Fibroblast of mammary gland (primary cell): ENCODE measurements at regions not wholly inside any gene's neighbourhood (a gene's known extent, or its start where the extent isn't known, plus 50 kb on each side); places are given as distances from the start of the nearest gene placed in this dataset.
"Not testable (repeated sequence)": the region's sequence is repeated elsewhere in the genome, so short reads cannot be mapped to it uniquely, and the experiment has no call there.

ENCODE experiments used
- DNase-seq: peaks from one replicate; pipeline ENCODE4 v3.0.0-alpha.2; 2010; ENCODE audit warnings: low read depth
- H3K4me3 ChIP-seq: 2 replicates; pipeline ENCODE4 v1.5.1; 2011; ENCODE audit warnings: low read depth, mild to moderate bottlenecking, low read length, moderate library complexity; ENCODE audit not compliant: control insufficient read depth
- TF ChIP-seq, protein P1 (sequence below): conservative IDR thresholded peaks from 2 replicates; pipeline ENCODE4 v1.5.1; 2011; ENCODE audit warnings: low read depth, low read length, inconsistent platforms; ENCODE audit not compliant: control insufficient read depth, insufficient read depth

DNA sequence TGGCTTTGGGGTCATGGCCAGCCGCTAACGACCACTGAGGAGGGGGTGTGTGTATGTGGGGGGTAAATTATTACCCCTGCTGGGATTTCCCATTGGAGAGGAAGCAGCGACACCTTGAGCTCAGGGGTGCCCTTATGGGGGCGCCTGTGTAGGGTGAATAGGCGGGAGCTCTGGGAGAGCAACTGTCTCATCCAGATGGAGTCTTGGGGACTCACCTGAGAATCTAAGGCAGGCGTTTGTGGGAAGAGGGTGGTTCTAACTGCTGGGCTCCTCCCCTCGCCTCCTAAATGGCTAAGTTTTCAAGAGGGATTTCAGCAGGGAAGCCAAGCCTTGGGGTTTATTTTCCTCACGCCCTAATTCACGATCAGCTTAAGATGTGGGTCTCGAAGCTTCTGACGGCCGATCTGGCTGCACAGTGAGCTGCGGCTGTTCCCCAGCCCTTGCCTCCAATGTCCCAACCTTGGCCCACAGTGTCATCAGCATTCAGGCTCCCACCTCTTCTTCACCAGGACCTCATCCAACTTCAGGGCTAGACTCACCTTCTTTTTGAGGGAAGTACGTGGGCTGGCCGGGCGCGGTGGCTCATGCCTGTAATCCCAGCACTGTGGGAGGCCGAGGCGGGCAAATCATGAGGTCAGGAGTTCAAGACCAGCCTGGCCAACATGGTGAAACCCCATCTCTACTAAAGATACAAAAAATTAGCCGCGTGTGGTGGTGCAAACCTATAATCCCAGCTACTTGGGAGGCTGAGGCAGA, 136.9 kb upstream of the EEF2KMT start:
- TF ChIP-seq, protein P1, sequence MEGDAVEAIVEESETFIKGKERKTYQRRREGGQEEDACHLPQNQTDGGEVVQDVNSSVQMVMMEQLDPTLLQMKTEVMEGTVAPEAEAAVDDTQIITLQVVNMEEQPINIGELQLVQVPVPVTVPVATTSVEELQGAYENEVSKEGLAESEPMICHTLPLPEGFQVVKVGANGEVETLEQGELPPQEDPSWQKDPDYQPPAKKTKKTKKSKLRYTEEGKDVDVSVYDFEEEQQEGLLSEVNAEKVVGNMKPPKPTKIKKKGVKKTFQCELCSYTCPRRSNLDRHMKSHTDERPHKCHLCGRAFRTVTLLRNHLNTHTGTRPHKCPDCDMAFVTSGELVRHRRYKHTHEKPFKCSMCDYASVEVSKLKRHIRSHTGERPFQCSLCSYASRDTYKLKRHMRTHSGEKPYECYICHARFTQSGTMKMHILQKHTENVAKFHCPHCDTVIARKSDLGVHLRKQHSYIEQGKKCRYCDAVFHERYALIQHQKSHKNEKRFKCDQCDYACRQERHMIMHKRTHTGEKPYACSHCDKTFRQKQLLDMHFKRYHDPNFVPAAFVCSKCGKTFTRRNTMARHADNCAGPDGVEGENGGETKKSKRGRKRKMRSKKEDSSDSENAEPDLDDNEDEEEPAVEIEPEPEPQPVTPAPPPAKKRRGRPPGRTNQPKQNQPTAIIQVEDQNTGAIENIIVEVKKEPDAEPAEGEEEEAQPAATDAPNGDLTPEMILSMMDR = no peak
- DNase-seq = no peak
- no peak overlapping the region for H3K4me3 ChIP-seq

DNA sequence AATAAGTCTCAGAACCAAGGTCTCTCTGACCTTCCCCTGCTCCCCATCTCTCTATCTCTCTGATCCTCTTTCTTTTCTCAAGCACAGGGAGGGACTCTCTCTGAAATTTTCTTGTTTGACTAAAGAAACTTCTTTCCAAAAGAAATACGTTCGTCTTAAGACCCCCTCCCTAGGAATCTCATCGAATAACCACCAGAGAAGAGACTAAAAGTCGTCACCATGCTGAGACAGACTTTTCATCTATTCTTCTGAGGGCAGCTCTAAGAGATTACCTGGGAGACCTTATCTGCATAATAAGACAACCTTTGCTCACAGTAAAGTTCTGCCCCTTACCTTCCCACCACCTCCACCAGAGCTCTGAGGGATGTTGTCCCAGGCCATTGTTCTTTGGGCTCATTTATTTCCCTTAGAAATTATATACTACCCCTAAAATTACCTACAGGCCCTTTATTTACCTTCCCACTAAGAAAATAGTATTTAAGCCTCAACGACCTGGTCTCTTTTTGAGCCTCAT, 133.7 kb upstream of the EEF2KMT start:
- no peak overlapping the region for H3K4me3 ChIP-seq
- TF ChIP-seq, protein P1 = no peak
- DNase-seq = no peak

DNA sequence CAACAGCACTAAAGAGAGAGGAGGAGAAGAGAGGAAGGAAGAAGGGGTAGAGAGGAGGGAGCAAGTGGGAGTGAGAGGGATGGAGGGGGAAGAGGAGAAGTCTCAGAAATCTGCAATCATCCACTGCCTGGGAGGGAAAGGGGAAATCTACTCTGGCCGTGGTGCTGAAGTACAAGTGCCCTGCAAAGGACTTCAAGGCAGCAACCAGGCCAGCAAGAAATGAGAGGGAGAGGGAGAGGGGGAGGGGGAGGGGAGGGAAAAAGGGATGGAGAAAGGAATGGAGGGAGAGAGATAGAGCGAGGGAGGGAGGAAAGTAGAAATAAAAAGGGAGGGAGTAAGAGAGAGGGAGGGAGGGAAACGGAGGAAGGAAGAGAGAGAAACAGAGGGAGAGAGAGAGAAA, 130.8 kb upstream of the EEF2KMT start:
- no peak for DNase-seq
- TF ChIP-seq, protein P1 = no peak
- H3K4me3 ChIP-seq = no peak overlapping the region

DNA sequence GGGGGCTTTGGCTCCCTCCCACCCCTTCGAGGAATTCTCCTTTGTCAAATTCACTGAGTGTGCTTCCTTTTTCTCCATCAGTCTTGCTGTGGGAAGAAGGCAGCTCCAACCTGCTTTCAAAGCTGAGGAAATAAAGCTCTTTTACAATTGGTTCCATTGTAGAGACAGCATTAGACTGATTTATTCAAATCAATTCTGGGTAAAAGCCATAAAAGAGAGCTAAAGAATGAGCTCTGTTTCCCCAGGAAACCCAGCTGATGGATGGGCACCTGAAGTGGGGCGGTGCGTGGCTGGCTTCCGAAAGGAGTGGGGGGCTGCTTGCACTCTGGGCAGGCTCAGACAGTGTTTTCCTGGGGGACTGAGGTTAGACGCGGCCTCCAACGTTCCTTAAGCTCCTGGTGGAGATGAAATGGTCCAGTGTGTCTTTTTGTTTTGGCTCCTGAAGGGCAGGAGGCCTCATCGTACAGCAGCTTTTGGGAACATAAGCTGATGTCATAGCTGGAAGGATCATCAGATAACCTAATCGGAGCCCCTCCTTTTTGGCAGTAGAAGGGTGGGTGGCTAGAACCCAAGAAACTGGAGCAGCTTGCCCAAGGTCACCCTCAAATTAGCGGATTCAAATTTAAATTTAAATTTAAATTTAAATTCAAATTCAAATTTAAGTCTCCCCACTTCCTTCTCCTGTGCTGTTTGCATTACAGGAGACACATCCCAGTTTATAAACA, 128.5 kb upstream of the EEF2KMT start:
- H3K4me3 ChIP-seq = no peak overlapping the region
- no peak for DNase-seq
- TF ChIP-seq, protein P1 = no peak

DNA sequence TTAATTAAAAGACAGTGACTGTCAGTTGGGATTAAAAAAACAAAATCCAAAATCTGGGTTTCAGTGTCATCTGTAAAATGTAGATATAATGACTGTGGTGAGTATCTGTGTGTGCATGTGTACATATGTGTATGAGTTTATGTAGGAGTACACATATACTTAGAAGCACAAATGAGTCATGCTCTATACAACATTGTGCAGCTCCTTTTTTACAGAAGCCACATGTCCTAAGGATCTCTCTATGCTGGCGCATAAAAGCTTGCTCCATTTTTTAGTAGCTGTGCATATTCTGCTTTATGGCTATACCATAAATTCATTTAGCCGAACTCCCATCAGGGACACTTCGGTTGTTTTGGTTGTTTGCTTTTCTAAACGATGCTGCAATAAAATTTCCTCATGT, 125.2 kb upstream of the EEF2KMT start:
- no peak for DNase-seq
- TF ChIP-seq, protein P1 = no peak

DNA sequence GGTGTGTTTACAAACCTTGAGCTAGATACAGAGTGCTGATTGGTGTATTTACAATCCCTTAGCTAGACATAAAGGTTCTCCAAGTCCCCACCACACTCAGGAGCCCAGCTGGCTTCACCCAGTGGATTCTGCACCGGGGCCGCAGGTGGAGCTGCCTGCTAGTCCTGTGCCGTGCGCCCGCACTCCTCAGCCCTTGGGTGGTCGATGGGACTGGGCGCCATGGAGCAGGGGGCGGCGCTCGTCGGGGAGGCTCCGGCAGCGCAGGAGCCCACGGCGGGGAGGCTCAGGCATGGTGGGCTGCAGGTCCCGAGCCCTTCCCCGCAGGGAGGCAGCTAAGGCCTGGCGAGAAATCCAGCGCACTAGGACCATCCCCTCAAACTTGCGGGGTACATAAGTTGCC, 124.2 kb upstream of the EEF2KMT start:
- not testable (repeated sequence) for H3K4me3 ChIP-seq, DNase-seq

More for the DNA sequence above, 125.2 kb upstream of the EEF2KMT start:
- no peak overlapping the region for H3K4me3 ChIP-seq

DNA sequence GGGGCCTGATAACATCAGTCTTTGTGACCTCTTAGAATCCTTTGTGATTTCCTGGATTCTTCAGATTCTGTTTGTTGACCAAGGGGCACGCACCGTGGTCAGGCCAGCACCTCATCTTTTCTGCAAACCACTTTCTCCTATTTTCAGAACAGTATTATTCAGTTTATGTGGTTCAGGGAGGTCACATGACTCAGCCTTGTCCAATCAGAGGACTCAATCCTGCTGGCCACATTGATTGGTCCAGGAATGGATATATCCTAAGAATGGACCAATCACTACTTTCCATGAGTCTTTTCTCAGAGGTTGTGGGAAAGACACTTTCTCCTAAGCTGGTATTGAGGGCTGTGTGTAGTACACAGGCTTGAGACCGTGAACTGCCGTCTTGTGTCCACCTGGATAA, 123.1 kb upstream of the EEF2KMT start:
- DNase-seq = no peak
- TF ChIP-seq, protein P1 = no peak
- no peak overlapping the region for H3K4me3 ChIP-seq
